ENCODE measurements at regions not wholly inside any gene's neighbourhood (a gene's known extent, or its start where the extent isn't known, plus 50 kb on each side); places are given as distances from the start of the nearest gene placed in this dataset.

- H3K4me1 ChIP-seq: peaks cover 12% of the 10 kb centered on the region
- H3K27ac ChIP-seq: no peak overlapping the region
Measured at GRCh38 chr10:52999681-53000080, 227.1 kb upstream of the MBL2 start.

GRCh38 chr10:52999258-52999657 is 226.7 kb upstream of the MBL2 start:
- Histone ChIP-seq H2AFZ (peak overlapping the region; percentile 19), H3K4me1 (peaks cover 12% of the 10 kb centered on the region), H3K4me3 (ENCODE audit: low read depth, low read length) (no peak overlapping the region), H3K27me3 (ENCODE audit: control insufficient read depth, insufficient read depth, low read length) (no peaks in the 10 kb centered on the region), H3K36me3 (ENCODE audit: control insufficient read depth, insufficient read depth, low read length) (no peaks in the 10 kb centered on the region), H3K9me3 (ENCODE audit: control insufficient read depth, low read length) (no peaks in the 10 kb centered on the region), H3K4me2 (ENCODE audit: low read length) (no peak overlapping the region), H3K27ac (no peak overlapping the region), H3K9ac (no peak overlapping the region), H3K79me2 (no peaks in the 10 kb centered on the region)
- TF ChIP-seq CTCF (IDR thresholded peaks at IDR 0.05): no peak

More at GRCh38 chr10:52999681-53000080, 227.1 kb upstream of the MBL2 start:
- TF ChIP-seq CTCF (IDR thresholded peaks at IDR 0.05): no peak
- Histone ChIP-seq H3K9me3 (ENCODE audit: control insufficient read depth, low read length) (no peaks in the 10 kb centered on the region), H3K4me2 (ENCODE audit: low read length) (no peak overlapping the region), H3K9ac (no peak overlapping the region), H3K79me2 (no peaks in the 10 kb centered on the region), H2AFZ (peak overlapping the region; percentile 19), H3K4me3 (ENCODE audit: low read depth, low read length) (no peak overlapping the region), H3K36me3 (ENCODE audit: control insufficient read depth, insufficient read depth, low read length) (no peaks in the 10 kb centered on the region), H3K27me3 (ENCODE audit: control insufficient read depth, insufficient read depth, low read length) (no peaks in the 10 kb centered on the region)

- peaks cover 8% of the 10 kb centered on the region for H3K4me1 ChIP-seq
- no peak overlapping the region for H3K4me2 ChIP-seq (ENCODE audit: low read length)
- H3K36me3 ChIP-seq (ENCODE audit: control insufficient read depth, insufficient read depth, low read length): no peaks in the 10 kb centered on the region
- H3K27ac ChIP-seq: no peak overlapping the region
- no peak overlapping the region for H3K9ac ChIP-seq
- H3K9me3 ChIP-seq (ENCODE audit: control insufficient read depth, low read length): no peaks in the 10 kb centered on the region
- H2AFZ ChIP-seq: no peak overlapping the region
- H3K79me2 ChIP-seq: no peaks in the 10 kb centered on the region
- no peak overlapping the region for H3K4me3 ChIP-seq (ENCODE audit: low read depth, low read length)
- H3K27me3 ChIP-seq (ENCODE audit: control insufficient read depth, insufficient read depth, low read length): no peaks in the 10 kb centered on the region
- no peak for TF ChIP-seq CTCF (IDR thresholded peaks at IDR 0.05)
Measured at GRCh38 chr10:52997007-52997406, 224.4 kb upstream of the MBL2 start.

GRCh38 chr10:52994370-52994769 is 221.8 kb upstream of the MBL2 start:
- Histone ChIP-seq H3K4me2 (ENCODE audit: low read length) (no peak overlapping the region), H3K36me3 (ENCODE audit: control insufficient read depth, insufficient read depth, low read length) (no peaks in the 10 kb centered on the region), H3K79me2 (no peaks in the 10 kb centered on the region), H3K9ac (no peak overlapping the region), H3K27me3 (ENCODE audit: control insufficient read depth, insufficient read depth, low read length) (no peaks in the 10 kb centered on the region), H2AFZ (no peak overlapping the region), H3K9me3 (ENCODE audit: control insufficient read depth, low read length) (no peaks in the 10 kb centered on the region), H3K27ac (no peak overlapping the region), H3K4me1 (no peaks in the 10 kb centered on the region), H3K4me3 (ENCODE audit: low read depth, low read length) (no peak overlapping the region)
- no peak for TF ChIP-seq CTCF (IDR thresholded peaks at IDR 0.05)

- Histone ChIP-seq H3K27me3 (ENCODE audit: control insufficient read depth, insufficient read depth, low read length) (no peaks in the 10 kb centered on the region), H3K9me3 (ENCODE audit: control insufficient read depth, low read length) (no peaks in the 10 kb centered on the region), H3K4me3 (ENCODE audit: low read depth, low read length) (no peak overlapping the region)
Measured at GRCh38 chr10:52993109-52993508, 220.5 kb upstream of the MBL2 start.

More at GRCh38 chr10:52993109-52993508, 220.5 kb upstream of the MBL2 start:
- Histone ChIP-seq H3K9ac (no peak overlapping the region), H3K4me1 (no peaks in the 10 kb centered on the region), H3K4me2 (ENCODE audit: low read length) (no peak overlapping the region), H3K36me3 (ENCODE audit: control insufficient read depth, insufficient read depth, low read length) (no peaks in the 10 kb centered on the region), H3K79me2 (no peaks in the 10 kb centered on the region), H3K27ac (no peak overlapping the region), H2AFZ (no peak overlapping the region)
- TF ChIP-seq CTCF (IDR thresholded peaks at IDR 0.05): no peak

Data from parathyroid adenoma (tissue), 2 donors.